ENCODE measurements at regions not wholly inside any gene's neighbourhood (a gene's known extent, or its start where the extent isn't known, plus 50 kb on each side); places are given as distances from the start of the nearest gene placed in this dataset.

DNA sequence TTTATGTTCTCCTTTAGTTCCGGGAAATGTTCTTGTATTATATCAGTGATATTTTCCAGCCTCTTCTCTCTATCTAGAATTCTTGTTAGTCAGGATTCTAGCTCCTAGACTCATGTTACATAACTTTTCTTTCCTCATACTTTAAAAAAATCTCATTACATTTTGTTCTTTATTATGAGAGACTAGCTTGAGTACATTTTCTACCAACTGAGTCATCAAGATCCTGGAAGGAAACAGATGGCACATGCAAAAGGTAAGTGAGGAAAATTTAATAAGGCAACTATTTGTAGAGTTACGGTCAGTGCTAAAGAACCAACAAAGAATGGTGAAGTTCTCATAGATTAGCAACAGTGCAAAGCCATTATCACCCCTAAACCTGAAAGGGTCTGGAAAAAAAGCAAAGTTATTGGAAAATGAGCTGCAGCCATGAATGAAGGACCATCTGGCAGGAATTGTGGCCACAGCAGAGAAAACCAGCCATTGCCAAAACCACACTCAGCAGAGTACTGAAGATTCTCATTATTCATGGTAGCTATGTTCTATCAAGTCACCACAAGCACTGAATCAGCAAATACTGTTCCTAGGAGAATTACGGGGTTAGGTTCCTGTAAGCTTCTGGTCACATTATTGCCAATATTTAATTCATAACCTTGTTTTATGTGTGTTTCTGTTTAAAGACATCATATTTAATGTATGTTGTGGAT lies 98.3 kb upstream of the C7orf33 start (continued):
- TF ChIP-seq GABPA (IDR thresholded peaks at IDR 0.05; ENCODE audit: low read depth) = no peak
- no peak for TF ChIP-seq FOSL2 (IDR thresholded peaks at IDR 0.05; ENCODE audit: borderline replicate concordance, low read depth)
- no peak for TF ChIP-seq TAF1 (IDR thresholded peaks at IDR 0.05; ENCODE audit: borderline replicate concordance, low read depth, low read length)

DNA sequence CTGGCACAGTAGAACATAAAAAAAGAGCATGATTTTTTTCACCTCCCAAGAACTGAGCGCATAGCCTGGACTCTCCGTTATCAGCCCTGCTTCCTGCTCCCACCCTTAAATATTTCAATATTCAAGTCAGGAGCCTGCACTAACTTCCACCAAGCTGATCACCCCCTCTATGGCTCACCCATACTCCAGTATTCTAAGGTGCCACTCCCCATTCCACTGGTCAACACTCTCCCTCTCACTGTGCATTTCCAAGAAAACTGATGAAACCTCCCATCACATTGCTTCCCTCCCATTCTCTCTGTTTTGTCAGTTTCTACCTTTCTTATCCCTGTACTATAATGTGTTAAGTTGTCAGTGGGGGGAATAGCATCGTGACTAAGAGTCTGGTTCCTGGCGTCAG lies 95.0 kb upstream of the C7orf33 start:
- TF ChIP-seq NRF1 (IDR thresholded peaks at IDR 0.05; ENCODE audit: low read depth, low read length) (no peak), MEF2A (IDR thresholded peaks at IDR 0.05; ENCODE audit: borderline replicate concordance, low read depth) (no peak), GATA2 (CRISPR knock-in tag; IDR thresholded peaks at IDR 0.05) (no peak), NFIC (IDR thresholded peaks at IDR 0.05; ENCODE audit: borderline replicate concordance) (no peak), FOXJ3 (CRISPR knock-in tag; IDR thresholded peaks at IDR 0.05) (no peak), SMC3 (IDR thresholded peaks at IDR 0.05; ENCODE audit: low read depth, low read length) (no peak), RFX5 (IDR thresholded peaks at IDR 0.05; ENCODE audit: low read length) (no peak), JUND (IDR thresholded peaks at IDR 0.05) (no peak), MXI1 (IDR thresholded peaks at IDR 0.05; ENCODE audit: low read depth, low read length) (no peak), CHD2 (IDR thresholded peaks at IDR 0.05; ENCODE audit: low read length, partially characterized antibody) (no peak), GABPA (IDR thresholded peaks at IDR 0.05; ENCODE audit: low read depth) (no peak), RXRA (IDR thresholded peaks at IDR 0.05; ENCODE audit: borderline replicate concordance, low read depth) (no peak), ELF1 (IDR thresholded peaks at IDR 0.05) (no peak)
- TF ChIP-seq, protein P1, sequence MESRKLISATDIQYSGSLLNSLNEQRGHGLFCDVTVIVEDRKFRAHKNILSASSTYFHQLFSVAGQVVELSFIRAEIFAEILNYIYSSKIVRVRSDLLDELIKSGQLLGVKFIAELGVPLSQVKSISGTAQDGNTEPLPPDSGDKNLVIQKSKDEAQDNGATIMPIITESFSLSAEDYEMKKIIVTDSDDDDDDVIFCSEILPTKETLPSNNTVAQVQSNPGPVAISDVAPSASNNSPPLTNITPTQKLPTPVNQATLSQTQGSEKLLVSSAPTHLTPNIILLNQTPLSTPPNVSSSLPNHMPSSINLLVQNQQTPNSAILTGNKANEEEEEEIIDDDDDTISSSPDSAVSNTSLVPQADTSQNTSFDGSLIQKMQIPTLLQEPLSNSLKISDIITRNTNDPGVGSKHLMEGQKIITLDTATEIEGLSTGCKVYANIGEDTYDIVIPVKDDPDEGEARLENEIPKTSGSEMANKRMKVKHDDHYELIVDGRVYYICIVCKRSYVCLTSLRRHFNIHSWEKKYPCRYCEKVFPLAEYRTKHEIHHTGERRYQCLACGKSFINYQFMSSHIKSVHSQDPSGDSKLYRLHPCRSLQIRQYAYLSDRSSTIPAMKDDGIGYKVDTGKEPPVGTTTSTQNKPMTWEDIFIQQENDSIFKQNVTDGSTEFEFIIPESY (IDR thresholded peaks at IDR 0.05; ENCODE audit: borderline replicate concordance, low read depth) = no peak
- TF ChIP-seq, protein P2, sequence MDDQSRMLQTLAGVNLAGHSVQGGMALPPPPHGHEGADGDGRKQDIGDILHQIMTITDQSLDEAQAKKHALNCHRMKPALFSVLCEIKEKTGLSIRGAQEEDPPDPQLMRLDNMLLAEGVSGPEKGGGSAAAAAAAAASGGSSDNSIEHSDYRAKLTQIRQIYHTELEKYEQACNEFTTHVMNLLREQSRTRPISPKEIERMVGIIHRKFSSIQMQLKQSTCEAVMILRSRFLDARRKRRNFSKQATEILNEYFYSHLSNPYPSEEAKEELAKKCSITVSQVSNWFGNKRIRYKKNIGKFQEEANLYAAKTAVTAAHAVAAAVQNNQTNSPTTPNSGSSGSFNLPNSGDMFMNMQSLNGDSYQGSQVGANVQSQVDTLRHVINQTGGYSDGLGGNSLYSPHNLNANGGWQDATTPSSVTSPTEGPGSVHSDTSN (IDR thresholded peaks at IDR 0.05) = no peak
- H3K27me3 ChIP-seq (ENCODE audit: insufficient read depth) = peaks cover 5% of the 10 kb centered on the region; the same call in 1 of the 2 replicates
- H3K36me3 ChIP-seq (replicated peaks in 1 of 2; ENCODE audit: control insufficient read depth in 1 of 2, insufficient read depth in 2 of 2, low read length in 1 of 2) = no peaks in the 10 kb centered on the region
- H3K4me3 ChIP-seq (ENCODE audit: low read depth in 2 of 2, low read length in 1 of 2) = no peak overlapping the region
- 84% methylated on average over 4 of the region's 4 CpGs for WGBS (ENCODE audit: low lambda C conversion rate)
- no peak overlapping the region for H2AFZ ChIP-seq (ENCODE audit: low read depth)
- no peak overlapping the region for H3K27ac ChIP-seq (ENCODE audit: low read depth in 2 of 2, low read length in 1 of 2)
- no peak overlapping the region for H3K4me2 ChIP-seq
- ChIA-PET POLR2A (no interaction called here), CTCF (interaction anchor here (1.1 to 1.6 kb wide), 3 partner anchors 230 to 467 kb away, joined by 3 to 6 read pairs (median 5); no protein-coding TSS in a partner anchor)
- H3K9ac ChIP-seq = no peak overlapping the region
- H3K79me2 ChIP-seq (ENCODE audit: insufficient read depth) = no peaks in the 10 kb centered on the region
- no peaks in the 10 kb centered on the region for H3K9me3 ChIP-seq
- no peaks in the 10 kb centered on the region for H3K9me2 ChIP-seq
- no peaks in the 10 kb centered on the region for H3K4me1 ChIP-seq (ENCODE audit: control insufficient read depth in 1 of 2, insufficient read depth in 2 of 2, low read depth in 1 of 2, low read length in 1 of 2)
- no peak for DNase-seq
- no peaks in the 10 kb centered on the region for H4K20me1 ChIP-seq (ENCODE audit: insufficient read depth)
- H3F3A ChIP-seq (replicated peaks; ENCODE audit: insufficient read depth) = peaks cover 7% of the 10 kb centered on the region

Measured in SK-N-SH (cell line).